ENCODE measurements at regions not wholly inside any gene's neighbourhood (a gene's known extent, or its start where the extent isn't known, plus 50 kb on each side); places are given as distances from the start of the nearest gene placed in this dataset.
A peak's percentile ranks its signal among the peaks of the same experiment; 100 is the strongest.

GRCh38 chr1:38569932-38570656, 289.5 kb downstream of the RRAGC start:
- no peak for DNase-seq

DNA sequence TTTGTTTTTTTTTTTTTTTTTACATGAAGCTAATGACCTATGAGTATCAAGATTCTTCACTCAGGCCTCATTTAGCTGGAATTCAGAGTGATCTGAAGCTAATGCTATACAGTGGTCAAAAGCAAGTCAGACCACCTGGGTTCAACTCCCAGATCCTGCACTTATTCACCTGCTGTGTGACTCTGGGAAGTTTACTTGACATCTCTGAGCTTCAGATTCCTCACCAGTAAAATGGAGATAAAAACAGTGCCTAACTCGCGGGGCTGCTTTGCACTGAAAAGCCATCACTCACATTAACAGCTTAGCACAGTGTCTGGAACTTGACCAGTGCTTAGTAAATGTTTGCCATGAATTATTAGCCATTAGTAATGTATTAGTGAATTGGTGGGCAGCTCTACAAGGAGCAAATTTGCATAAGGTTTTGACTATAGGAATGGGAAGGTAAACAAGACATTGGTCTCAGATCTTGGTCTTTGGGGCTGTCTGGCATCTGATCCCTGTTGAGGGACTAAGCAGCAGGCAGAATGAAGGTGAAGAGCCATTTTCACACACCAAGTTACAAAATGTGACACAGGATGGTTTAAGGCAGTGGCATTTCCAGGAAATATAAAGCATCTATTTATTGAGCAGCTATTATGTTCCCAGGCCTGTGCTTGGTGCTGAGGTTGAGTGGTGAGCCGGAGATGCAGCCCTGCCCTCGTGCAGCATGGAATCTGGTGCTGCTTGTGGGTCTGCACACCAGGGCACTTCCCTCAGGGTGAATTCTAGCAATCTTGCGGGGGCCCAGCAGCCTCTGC, 291.3 kb downstream of the RRAGC start:
- no peak for DNase-seq

DNA sequence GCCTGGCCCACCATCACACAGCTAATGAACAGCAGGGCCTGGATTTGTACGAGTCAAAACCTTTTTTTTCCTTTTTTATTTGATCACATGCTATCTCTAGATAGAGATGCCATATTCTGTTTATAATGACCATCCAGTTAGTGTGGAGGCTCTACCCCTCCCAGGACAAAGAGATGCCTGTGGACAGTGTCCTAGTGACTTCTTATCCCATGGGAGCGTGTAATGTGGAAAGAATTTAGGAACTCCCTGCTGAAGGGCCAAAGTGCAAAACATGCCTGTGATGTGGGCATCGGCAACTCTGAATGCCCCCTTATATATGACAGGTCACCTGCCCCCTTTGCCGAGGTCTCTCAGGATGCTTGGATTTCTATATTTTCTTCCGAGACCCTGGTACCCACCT, 292.2 kb downstream of the RRAGC start:
- no peak for DNase-seq

DNA sequence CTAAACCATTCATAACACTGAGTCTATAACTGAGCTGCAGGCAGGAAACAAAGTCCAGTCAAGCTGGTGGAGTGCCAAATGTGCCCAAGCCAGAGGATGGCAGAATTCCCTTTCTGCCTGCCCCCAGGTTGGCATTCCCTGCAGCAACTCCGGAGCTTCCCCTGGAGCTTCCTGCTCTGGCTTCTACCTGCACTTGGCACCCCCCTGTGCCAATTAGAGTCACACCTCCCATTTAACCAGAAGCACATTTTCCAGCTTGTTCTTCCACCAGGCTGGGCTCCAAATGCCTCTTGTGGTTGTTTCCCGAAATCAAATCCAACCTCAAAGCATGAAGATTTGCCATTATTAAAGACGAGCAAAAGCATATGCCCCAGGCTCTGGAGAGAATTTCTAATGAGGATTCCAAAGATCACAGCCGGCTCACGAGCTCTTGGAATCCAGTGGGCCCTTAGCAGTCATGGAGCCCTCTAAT, 294.5 kb downstream of the RRAGC start:
- no peak for DNase-seq

- no peak for DNase-seq
These were observed 295.4 kb downstream of the RRAGC start for GRCh38 chr1:38563942-38564735.

DNA sequence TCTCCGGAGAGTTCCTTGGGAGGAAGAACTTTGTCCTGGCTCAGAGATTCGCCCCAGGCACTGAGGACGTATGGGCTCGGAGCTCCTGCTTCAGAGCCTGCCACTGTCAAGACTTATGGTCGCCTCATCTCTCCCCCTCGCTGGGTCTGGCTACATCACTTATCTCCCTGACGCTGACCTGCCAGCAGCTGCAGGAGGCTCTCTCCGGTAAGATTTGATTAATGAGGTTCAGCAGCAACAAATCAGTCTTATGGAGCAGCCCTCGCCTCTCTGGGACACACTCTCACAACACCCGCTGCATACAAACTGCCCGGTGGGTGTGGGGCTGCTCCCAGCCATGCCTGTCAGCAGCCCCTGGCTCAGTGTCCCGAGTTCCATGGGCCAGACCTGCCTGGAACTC, 297.8 kb downstream of the RRAGC start:
- DNase-seq = no peak

- DNase-seq = no peak
These were observed 298.5 kb downstream of the RRAGC start for GRCh38 chr1:38561110-38561509.

DNA sequence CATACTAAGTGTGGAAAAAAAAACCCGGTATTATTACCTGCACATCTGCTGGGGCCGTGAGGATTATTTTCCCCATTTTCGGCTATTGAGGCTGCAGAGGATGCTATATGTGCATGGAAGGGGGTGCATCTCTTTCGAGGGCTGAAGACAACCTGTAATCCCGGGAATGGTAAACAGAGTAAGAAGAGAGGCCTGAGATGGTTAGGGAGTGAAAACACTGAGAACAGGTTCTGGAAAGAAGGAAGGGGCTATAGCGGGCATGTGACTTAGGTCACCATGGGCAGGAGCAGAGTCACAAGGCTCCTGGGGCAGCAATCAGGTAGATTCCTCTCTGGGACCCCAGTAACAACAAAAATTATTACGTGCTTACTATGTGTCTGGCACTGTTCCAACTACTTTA, 299.1 kb downstream of the RRAGC start:
- DNase-seq = no peak

DNA sequence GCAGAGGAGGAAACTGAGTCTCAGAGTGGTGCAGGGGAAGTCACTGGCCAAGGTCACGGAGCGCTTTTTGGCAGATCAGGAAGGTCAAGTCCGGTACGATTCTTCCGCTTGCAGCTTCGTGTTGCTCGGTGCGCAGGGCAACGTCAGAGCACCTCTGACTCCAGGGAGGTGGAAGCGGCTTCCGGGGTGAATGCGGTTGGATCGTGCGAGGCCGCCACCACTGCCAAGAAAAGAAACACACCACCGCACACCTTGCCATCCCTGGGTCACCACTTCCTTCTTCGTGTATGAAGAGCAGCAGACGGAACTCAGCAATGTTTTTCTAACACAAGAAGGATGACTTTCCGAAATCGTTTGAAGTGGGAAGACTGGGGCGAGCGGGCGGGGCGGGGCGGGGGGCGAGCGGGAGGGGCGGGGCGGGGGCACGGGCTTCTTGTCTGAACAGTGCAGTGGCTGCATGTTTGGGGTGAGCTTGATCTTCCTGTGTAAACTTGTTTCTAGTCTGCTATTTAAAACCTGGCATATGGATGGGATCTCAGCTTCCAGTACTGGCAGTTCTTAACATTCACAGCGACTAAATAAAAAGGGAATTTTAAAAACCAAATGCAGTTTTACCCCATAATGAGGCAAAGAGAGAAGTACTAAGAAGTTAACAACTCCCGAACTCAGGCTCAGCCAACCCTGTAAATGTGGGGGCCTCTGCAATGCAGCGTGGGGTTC, 300.0 kb downstream of the RRAGC start:
- DNase-seq = peak; percentile 52 to 61

DNA sequence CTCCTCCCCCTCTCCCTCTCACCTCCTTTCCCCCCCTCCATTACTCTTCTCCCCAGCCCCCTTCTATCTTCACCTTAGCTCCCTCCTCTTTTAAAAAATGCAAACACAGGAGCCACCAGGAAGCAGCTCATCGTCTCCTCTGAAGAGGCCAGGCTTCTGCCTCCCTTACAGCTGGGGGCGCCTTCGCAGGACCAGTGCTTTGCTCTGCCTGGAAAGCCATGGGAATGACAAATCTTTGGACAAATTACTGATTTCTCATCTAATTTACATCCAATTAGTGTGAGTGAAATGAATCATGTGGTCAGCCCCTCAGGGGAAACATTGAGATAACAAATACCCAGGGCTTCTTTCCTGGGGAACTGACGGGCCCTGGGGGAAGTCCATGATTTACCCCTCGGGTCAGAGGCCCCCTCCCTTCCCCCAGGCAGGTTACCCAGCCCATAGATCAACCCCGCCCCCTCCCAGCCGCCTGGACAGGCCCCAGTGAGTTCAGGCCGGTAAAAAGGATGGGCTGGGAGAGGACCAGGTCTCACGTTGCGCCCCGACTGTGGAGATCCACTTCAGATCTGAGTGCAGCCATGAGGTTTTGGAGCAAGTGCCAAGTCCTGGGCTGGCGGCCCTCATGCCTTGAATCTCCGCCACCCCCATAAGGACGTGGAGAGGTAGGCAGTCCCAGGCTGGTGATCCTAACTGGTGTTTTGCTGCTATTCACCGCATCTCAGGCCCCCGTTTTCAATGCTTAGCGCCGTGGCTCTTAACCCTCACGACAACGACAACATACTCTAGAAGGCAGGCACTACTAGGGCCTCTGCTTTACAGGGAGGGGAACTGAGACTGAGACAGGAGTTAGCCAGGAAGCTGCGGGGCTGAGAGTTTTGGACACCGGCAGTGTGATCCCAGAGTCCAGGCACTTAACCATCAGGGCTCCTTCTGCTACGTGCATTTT, 300.8 kb downstream of the RRAGC start:
- no peak for DNase-seq

DNA sequence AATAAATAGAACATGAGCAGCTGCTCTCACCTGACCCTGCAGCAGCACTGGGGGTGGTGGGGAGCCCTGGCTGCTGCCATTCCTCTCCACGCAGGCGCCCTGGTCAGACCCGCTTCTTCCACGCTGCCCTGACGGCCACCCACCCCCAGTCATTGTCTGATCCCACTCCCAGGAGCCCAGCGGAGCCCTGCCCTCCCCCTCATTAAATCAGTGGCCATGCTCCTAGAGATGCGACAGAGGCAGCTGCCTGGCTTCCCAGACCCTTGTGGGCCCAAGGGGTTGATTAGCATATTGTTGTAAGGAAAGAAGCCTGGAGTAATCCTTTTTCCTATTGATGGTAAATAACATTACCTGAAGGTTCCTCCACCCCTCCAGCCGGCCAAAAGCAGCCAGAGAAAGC, 301.5 kb downstream of the RRAGC start:
- no peak for DNase-seq

DNA sequence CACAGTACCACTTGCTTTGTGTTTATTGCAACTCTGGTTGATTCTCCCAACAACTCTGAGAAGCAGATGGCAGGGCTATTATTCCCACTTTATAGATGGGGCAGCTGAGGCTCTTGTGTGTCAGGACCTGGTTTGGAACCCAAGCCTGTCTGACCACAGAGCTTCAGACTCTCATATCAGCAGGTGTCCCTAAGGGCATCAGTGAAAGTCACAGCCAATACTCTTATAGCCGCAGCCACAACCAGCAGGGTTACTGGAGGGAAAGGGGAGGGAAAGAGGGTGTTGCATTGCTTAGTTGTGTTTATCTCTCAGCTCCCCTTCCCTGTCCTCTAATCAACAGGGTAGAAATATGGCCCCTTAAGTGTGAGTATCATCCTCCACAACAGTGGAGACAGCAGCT, 304.0 kb downstream of the RRAGC start:
- no peak for DNase-seq

DNA sequence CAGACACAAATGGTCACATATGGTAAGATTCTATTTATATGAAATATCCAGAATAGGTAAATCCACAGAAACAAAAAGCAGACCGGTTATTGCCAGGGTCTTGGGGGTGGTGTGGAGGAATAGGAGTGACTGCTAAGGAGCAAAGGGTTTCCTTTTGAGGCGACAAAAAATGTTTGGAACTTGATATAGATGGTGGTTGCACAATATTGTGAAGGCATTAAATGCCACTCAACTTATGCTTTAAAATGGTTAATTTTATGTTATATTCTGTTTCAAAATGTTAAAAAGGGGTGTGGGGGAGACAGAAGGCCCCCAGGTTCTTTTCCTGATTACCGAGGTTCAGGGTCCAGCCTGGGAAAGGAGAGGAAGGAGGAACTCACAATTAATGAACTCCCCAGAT, 304.4 kb downstream of the RRAGC start:
- DNase-seq = no peak

- no peak for DNase-seq
These were observed 308.0 kb downstream of the RRAGC start for GRCh38 chr1:38551318-38552307.

- no peak for DNase-seq
These were observed 310.4 kb downstream of the RRAGC start for GRCh38 chr1:38549191-38549590.

DNA sequence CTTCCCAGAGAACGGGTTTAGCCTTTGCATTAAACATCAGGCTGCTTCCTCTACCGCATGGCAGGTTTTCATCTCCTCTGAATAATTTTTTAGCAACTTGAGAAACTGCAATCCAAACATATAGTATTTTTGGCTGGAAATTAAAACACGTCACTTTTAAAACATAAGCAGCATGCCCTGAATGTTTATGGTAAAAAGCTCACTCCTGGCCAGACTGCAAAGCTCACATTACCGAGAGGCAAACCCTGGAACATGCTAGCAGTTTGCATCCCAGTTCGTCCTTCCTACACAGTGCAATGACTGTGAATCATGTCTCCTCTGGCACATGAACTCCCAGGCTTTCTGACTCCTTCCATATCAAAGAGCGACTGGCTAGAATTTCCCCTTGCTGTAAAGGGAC, 312.3 kb downstream of the RRAGC start:
- no peak for DNase-seq

DNA sequence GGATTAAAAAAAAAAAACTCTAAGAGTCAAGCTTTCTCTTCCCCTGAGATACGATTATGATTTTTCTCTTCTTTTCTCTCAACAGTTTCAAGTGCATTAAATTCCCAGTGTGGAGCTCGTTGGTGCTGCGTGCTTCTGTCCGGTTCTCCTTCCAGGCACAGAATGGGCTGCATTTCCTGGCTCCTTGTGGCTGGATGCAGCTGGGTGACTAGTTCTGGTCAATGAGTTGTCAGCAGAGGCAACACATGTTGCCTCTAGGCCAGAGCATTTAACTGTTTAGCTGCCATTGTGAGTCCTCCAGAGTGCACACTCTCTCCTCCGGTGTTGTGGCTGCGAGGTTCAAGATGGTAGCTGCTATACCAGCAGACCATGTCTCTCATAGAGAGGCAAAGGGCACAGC, 312.9 kb downstream of the RRAGC start:
- DNase-seq = no peak

DNA sequence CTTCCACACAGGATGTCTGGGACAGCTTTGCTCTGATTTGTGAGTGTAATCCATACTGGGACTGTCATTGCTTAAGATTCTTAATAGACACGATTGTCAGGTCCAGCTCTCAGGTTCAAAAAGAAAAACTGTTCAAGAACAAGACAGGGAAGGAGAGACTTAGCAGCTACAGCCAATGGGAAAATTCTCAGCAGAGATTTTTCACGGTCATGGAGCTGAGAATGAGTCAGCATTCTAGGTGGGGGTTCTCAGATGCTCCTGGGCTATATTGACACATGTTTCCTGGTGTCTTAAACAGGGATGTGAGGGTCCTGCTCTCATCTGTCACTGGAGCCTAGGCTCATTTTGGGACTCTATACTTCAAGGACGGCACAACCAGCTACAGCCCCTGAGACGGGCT, 318.3 kb downstream of the RRAGC start:
- no peak for DNase-seq

- DNase-seq = no peak
These were observed 319.6 kb downstream of the RRAGC start for GRCh38 chr1:38539931-38540330.

DNA sequence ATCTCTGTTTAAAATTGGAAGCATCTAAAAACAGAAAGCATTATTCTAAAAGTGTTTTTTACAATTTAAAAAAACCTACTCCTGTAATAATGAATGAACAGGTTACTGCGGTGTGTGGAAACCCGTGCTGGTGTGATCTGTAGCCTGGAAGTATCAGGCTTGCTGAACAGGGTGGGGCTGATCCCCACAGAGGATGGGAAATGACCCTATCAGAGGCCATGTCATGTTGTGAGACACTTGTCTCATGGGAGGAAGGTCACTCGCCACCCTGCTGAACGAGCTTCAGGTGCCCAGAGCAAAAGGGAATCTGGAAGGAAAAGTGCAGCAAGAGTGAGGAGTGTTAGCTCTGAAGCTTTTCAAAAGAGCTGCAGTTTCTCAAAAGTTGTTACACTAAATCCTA, 320.7 kb downstream of the RRAGC start:
- no peak for DNase-seq
